Muscle layer of duodenum (tissue), 2 donors: ENCODE measurements at regions not wholly inside any gene's neighbourhood (a gene's known extent, or its start where the extent isn't known, plus 50 kb on each side); places are given as distances from the start of the nearest gene placed in this dataset.

Source experiments
- H3K27ac ChIP-seq: one replicate; pipeline ENCODE4 v1.7.0; 2013; ENCODE audit warnings: mild to moderate bottlenecking, low read length
- H3K27me3 ChIP-seq: one replicate; pipeline ENCODE4 v1.7.0; 2013; ENCODE audit warnings: low read depth, mild to moderate bottlenecking, control low read depth, low read length
- H3K36me3 ChIP-seq, 2 donors: one replicate each; pipeline ENCODE4 v1.7.0; 2013; ENCODE audit warnings: low read length in 2 of 2, control low read depth in 1 of 2, mild to moderate bottlenecking in 1 of 2; ENCODE audit not compliant: insufficient read depth in 2 of 2, control insufficient read depth in 1 of 2
- H3K4me1 ChIP-seq, 2 donors: one replicate each; pipeline ENCODE4 v1.7.0; 2013; ENCODE audit warnings: low read length in 2 of 2, mild to moderate bottlenecking in 2 of 2, control low read depth in 1 of 2, moderate library complexity in 1 of 2; ENCODE audit not compliant: insufficient read depth in 2 of 2, control insufficient read depth in 1 of 2
- H3K4me3 ChIP-seq, 2 donors: one replicate each; pipeline ENCODE4 v1.7.0; 2013; ENCODE audit warnings: low read length in 2 of 2, low read depth in 1 of 2, mild to moderate bottlenecking in 1 of 2
- H3K9me3 ChIP-seq, 2 donors: one replicate each; pipeline ENCODE4 v1.7.0; 2013; ENCODE audit warnings: low read length in 2 of 2, control low read depth in 1 of 2, mild to moderate bottlenecking in 1 of 2; ENCODE audit not compliant: control insufficient read depth in 1 of 2
- donor health status: healthy.

- peaks cover 0 to 14% of the 10 kb centered on the region in 2 donors for H3K4me1 ChIP-seq
- no peaks in the 10 kb centered on the region for H3K27me3 ChIP-seq
- H3K9me3 ChIP-seq: no peaks in the 10 kb centered on the region
- H3K36me3 ChIP-seq: no peaks in the 10 kb centered on the region
- no peak overlapping the region for H3K27ac ChIP-seq
- no peak overlapping the region for H3K4me3 ChIP-seq
Observed at GRCh38 chr1:56185493-56185892, 393.9 kb downstream of the PLPP3 start.

- no peaks in the 10 kb centered on the region for H3K36me3 ChIP-seq
- no peaks in the 10 kb centered on the region for H3K9me3 ChIP-seq
- no peaks in the 10 kb centered on the region for H3K4me1 ChIP-seq
- no peak overlapping the region for H3K4me3 ChIP-seq
- H3K27ac ChIP-seq: no peak overlapping the region
- no peaks in the 10 kb centered on the region for H3K27me3 ChIP-seq
Observed at GRCh38 chr1:56183151-56183550, 396.2 kb downstream of the PLPP3 start.

- Histone ChIP-seq H3K36me3 (no peaks in the 10 kb centered on the region), H3K4me1 (no peaks in the 10 kb centered on the region), H3K9me3 (no peaks in the 10 kb centered on the region), H3K4me3 (peak overlapping the region; percentile 28 to 36), H3K27me3 (no peaks in the 10 kb centered on the region), H3K27ac (no peak overlapping the region)
Observed at GRCh38 chr1:56180520-56181190, 398.7 kb downstream of the PLPP3 start.

GRCh38 chr1:56179543-56179942 is 399.8 kb downstream of the PLPP3 start:
- H3K36me3 ChIP-seq: no peaks in the 10 kb centered on the region
- H3K4me3 ChIP-seq: no peak overlapping the region
- H3K9me3 ChIP-seq: no peaks in the 10 kb centered on the region
- H3K4me1 ChIP-seq: no peaks in the 10 kb centered on the region
- no peaks in the 10 kb centered on the region for H3K27me3 ChIP-seq
- H3K27ac ChIP-seq: no peak overlapping the region

GRCh38 chr1:56175211-56175610 is 404.2 kb downstream of the PLPP3 start:
- H3K27ac ChIP-seq: no peak overlapping the region
- H3K36me3 ChIP-seq: no peaks in the 10 kb centered on the region
- H3K4me3 ChIP-seq: no peak overlapping the region
- H3K4me1 ChIP-seq: no peaks in the 10 kb centered on the region
- peaks cover 0 to 5% of the 10 kb centered on the region in 2 donors for H3K9me3 ChIP-seq
- H3K27me3 ChIP-seq: no peaks in the 10 kb centered on the region

- peaks cover 0 to 5% of the 10 kb centered on the region in 2 donors for H3K9me3 ChIP-seq
- H3K27me3 ChIP-seq: no peaks in the 10 kb centered on the region
- H3K36me3 ChIP-seq: no peaks in the 10 kb centered on the region
- no peaks in the 10 kb centered on the region for H3K4me1 ChIP-seq
- H3K27ac ChIP-seq: no peak overlapping the region
- H3K4me3 ChIP-seq: no peak overlapping the region
Observed at GRCh38 chr1:56174176-56174885, 405.0 kb downstream of the PLPP3 start.

GRCh38 chr1:56173736-56174135 is 405.6 kb downstream of the PLPP3 start:
- no peak overlapping the region for H3K27ac ChIP-seq
- H3K27me3 ChIP-seq: no peaks in the 10 kb centered on the region
- no peaks in the 10 kb centered on the region for H3K36me3 ChIP-seq
- peaks cover 0 to 5% of the 10 kb centered on the region in 2 donors for H3K9me3 ChIP-seq
- H3K4me1 ChIP-seq: no peaks in the 10 kb centered on the region
- no peak overlapping the region for H3K4me3 ChIP-seq

- peaks cover 0 to 5% of the 10 kb centered on the region in 2 donors for H3K9me3 ChIP-seq
Observed at GRCh38 chr1:56171670-56172069, 407.7 kb downstream of the PLPP3 start.

GRCh38 chr1:56170784-56171320 is 408.5 kb downstream of the PLPP3 start:
- Histone ChIP-seq H3K27me3 (no peaks in the 10 kb centered on the region), H3K27ac (no peak overlapping the region), H3K4me3 (no peak overlapping the region), H3K9me3 (peaks cover 0 to 5% of the 10 kb centered on the region in 2 donors), H3K36me3 (no peaks in the 10 kb centered on the region), H3K4me1 (no peaks in the 10 kb centered on the region)

More at GRCh38 chr1:56171670-56172069, 407.7 kb downstream of the PLPP3 start:
- Histone ChIP-seq H3K36me3 (no peaks in the 10 kb centered on the region), H3K27me3 (no peaks in the 10 kb centered on the region), H3K27ac (no peak overlapping the region), H3K4me3 (no peak overlapping the region), H3K4me1 (no peaks in the 10 kb centered on the region)

- no peak overlapping the region for H3K27ac ChIP-seq
- peaks cover 0 to 5% of the 10 kb centered on the region in 2 donors for H3K9me3 ChIP-seq
- no peak overlapping the region for H3K4me3 ChIP-seq
Observed at GRCh38 chr1:56169856-56170255, 409.5 kb downstream of the PLPP3 start.

GRCh38 chr1:56168176-56168575 is 411.2 kb downstream of the PLPP3 start:
- Histone ChIP-seq H3K4me1 (no peaks in the 10 kb centered on the region), H3K4me3 (no peak overlapping the region), H3K27me3 (no peaks in the 10 kb centered on the region), H3K27ac (no peak overlapping the region), H3K9me3 (peaks cover 0 to 5% of the 10 kb centered on the region in 2 donors), H3K36me3 (no peaks in the 10 kb centered on the region)

More at GRCh38 chr1:56169856-56170255, 409.5 kb downstream of the PLPP3 start:
- no peaks in the 10 kb centered on the region for H3K36me3 ChIP-seq
- H3K4me1 ChIP-seq: no peaks in the 10 kb centered on the region
- H3K27me3 ChIP-seq: no peaks in the 10 kb centered on the region
